SKM-1 (cell line): ENCODE measurements at regions not wholly inside any gene's neighbourhood (a gene's known extent, or its start where the extent isn't known, plus 50 kb on each side); places are given as distances from the start of the nearest gene placed in this dataset.

ENCODE experiments used
- DNase-seq: peaks from one replicate; lab custom pipeline; 2025; ENCODE audit not compliant: unreplicated experiment; lab: John Stamatoyannopoulos, UW

- DNase-seq: no peak
These were observed 58.6 kb upstream of the NYAP2 start for GRCh38 chr2:225340923-225341322.

DNA sequence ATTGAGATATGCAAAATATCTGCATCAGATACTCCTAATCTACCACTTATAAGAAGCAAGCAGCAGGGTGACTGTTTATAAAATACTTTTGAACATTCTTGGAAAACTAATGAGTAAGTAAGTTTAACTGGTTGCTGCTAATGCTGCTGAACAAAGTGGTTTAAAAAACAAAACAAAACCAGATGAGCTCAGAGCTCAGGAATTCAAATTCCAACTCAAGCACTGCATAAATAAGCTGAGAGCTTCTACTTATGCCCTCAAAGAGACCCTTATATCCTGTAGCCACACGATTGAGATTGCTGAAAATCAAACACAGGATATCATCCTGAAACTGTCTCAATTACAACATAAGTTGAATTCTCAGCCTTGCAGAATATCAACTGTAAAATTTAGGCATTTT is 62.3 kb upstream of the NYAP2 start:
- DNase-seq: no peak

GRCh38 chr2:225334514-225334913 is 65.0 kb upstream of the NYAP2 start:
- no peak for DNase-seq

DNA sequence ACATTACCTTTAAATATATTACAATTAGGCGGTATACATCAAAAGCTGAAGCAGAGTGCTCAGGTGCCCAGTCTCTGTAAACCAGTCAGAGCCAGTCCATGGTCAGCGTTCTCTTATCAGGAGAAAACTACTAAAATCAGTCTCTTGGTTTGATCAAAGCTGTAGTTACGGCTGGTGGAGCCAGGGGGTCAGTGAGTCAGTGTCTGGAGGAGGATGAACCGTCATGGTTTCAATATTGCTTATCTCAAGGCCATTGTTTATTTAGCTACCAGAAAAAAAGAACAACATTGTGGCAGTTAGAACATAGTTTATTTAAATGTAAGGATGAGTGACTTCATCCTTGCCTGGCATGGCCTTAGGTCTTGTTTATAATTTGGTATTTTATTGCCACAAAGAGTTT is 71.3 kb upstream of the NYAP2 start:
- DNase-seq: no peak

DNA sequence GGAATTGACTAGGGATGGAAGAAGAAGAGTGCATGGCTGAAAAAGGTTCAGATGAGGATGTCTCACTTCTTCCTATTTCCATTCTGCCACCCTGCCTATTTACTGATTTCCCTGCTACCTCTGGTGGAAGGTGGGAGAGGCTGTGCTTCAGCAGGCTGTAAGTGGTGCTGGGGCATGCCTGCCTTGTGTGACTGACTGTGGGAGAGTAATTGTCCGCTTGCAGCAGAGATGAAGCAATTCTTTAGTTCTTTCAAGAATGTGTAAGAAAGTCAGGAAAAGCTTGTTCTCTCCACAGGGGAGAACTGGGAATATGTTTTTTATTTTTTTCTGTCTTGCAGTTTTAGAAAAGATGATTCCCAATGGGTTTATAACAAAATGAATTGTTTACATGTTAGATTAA is 72.5 kb upstream of the NYAP2 start:
- no peak for DNase-seq

GRCh38 chr2:225319872-225320271 is 79.6 kb upstream of the NYAP2 start:
- DNase-seq: no peak

- no peak for DNase-seq
These were observed 81.1 kb upstream of the NYAP2 start for GRCh38 chr2:225318440-225318839.

GRCh38 chr2:225317186-225317585 is 82.3 kb upstream of the NYAP2 start:
- no peak for DNase-seq

- no peak for DNase-seq
These were observed 88.8 kb upstream of the NYAP2 start for GRCh38 chr2:225310745-225311144.

DNA sequence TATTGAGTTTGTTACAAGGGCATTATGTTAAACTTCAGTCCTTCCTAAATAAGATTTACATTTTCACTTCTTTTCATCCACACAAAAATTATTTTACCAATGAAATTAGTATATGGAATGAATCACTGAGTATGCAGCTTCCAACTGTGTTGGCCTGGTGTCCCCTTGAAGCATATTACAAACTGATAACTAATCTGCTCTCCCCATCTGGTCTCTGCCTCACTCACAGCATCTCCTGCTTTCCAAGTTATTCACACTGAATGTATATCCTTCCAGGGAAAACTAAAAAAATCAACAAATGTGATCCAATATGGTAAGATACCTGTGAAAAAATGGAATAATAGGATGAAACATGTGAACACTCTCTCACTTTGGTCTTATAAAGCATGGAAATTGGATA is 90.0 kb upstream of the NYAP2 start:
- no peak for DNase-seq

DNA sequence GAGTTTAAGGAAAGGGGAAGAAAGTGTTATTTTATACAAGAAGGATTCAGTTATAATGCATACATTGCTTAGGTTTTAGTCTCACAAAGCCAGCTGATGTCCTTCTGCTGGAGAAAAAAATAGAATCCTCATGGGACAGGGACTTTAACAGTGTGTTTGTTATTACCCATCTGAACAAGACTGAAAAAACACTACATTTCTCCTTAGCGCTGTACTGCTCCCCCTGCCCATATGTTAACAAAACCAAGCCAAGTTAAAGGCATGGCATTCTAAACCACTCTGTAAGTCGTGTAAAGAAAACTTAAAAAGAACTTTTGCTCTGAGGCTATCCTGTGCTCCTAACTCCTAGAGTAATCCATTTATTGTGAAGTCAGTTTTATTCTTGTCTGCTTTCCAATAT is 102.6 kb upstream of the NYAP2 start:
- DNase-seq: no peak

DNA sequence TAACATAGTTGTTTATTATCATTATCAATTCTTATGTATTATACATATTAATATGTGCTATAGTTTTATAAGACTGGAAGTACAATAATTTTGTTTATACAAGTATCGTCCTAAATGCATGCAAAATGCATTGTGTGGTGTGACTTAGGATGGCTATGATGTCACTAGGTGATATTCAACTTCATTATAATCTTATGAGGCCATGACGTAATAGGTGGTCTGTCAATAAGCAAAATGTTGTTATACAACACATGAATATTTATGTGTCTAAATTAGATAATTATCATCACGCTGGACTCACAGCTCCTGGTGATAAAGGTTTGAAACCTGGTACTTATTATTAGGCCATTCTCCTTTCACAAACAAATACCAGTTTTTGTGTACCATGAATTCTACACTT is 104.4 kb upstream of the NYAP2 start:
- no peak for DNase-seq

DNA sequence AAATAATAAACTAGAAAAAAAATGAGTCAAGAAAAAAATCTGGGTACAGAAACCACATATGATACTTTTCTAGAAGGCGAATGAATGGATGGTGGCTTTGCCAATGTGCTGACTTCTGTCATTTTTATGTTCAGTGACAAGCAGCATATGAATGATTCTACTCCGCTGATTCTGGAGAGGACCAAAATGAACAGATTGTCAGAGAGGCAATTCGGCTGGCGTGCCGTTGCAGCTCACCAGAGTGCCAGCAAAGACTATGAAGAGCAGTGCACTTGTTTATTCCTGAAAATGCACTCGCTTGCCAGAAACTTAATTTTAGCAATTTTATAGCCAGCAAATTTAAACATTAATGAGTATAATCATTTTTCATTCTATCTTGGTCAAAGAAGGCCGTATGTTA is 105.9 kb upstream of the NYAP2 start:
- no peak for DNase-seq

- no peak for DNase-seq
These were observed 108.6 kb upstream of the NYAP2 start for GRCh38 chr2:225290757-225291400.

DNA sequence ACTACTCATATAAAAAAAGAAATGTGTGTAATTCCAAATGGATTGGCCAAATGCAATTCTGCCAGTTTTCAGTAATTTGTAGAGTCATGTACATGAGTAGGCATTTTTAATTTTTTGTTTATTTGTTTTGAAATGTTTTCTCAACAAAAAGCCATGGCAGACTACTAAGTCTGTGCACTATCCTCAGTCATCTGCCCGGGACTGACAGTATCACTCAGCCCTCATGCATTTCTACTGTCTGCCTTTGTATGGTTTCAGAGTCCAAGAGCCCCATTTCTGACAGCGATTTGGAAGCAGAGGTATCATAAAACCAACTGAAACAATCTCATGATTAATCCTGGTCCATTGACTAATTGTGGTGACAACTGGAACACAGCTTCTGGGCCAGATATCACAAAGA is 109.9 kb upstream of the NYAP2 start:
- no peak for DNase-seq

GRCh38 chr2:225288986-225289385 is 110.5 kb upstream of the NYAP2 start:
- DNase-seq: no peak

DNA sequence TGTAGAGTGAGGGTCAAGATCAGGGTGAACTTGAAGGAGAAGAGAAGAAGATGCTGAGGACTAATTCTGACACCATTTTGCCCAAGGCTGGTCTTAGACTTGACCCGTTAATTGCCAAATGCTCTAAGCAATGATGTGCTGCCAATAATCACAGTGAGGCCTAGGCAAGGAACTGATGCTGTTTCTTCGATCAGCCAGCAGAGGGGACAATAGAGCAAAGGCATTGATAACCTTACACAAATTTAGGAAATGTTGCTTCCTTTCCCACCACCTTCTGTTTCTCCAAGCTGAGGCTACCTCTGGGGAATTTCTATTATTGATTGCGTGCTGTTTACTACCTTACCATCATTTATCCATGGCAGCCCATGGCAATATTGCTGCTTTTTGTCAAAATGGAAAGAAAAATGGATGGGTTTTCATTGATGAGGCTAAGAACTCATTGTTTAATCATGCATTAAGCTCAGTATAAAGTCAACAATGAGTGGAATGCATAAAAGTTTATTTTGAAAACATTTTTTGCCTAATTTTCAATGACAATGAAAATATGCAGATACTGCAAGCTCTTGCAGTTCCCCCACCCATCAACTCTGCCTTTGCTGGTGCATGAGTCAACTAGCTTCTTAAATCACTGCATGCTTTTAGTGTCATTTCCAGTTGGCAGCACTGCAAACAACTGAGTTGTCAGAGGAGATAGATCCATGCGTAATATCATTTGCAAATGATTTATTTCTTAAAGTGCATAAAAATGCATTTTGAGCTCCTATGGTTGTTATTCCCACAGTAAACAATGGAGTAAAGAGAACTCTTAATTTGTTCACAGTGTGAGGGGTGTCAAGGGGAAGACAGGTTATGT is 116.4 kb upstream of the NYAP2 start:
- peak; percentile 2 for DNase-seq

- DNase-seq: no peak
These were observed 123.3 kb upstream of the NYAP2 start for GRCh38 chr2:225276207-225276606.

- DNase-seq: no peak
These were observed 124.1 kb upstream of the NYAP2 start for GRCh38 chr2:225275443-225275842.

- no peak for DNase-seq
These were observed 124.8 kb upstream of the NYAP2 start for GRCh38 chr2:225274751-225275150.

DNA sequence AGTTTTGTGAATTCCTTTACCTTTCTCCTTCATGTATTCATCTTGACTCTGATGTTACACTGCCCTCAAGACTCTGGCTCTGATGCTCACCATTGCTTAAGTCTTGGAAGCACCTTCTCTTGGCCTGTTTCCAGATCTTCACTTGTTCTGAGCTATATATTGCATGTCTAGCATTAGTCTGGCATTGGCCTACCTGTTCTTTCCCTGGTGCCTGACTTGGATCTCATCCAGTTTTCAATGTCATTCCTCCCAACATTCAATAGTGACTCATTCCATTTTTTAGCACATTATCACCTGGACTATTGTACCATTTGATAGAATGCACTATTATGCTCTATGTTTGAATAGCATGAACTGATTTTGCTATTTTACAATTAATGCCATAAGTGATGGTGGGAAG is 127.3 kb upstream of the NYAP2 start:
- no peak for DNase-seq

DNA sequence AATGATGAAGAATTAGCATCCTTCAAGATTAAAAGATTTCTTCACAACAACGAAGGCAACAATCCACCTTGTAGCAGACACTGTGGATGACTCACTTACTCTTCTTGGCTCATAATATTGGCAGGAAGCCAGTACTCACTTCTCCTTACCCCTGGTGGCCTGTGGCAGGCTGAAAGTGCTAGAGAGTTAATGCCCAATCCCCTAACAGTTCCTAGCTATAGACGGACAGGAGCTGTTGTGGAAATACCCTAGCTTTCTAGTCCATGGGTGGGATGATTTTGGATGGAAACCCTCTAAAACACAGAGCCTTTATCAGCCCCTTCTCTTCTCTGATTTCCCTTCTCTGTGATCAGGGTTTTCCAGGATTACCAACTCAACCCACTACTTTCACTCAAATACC is 128.6 kb upstream of the NYAP2 start:
- DNase-seq: peak; percentile 90

GRCh38 chr2:225270053-225270452 is 129.5 kb upstream of the NYAP2 start:
- no peak for DNase-seq
